AG10803 (cell line): ENCODE measurements at regions not wholly inside any gene's neighbourhood (a gene's known extent, or its start where the extent isn't known, plus 50 kb on each side); places are given as distances from the start of the nearest gene placed in this dataset.

ENCODE experiments used
- DNase-seq: peaks from one replicate; pipeline ENCODE4 v3.0.0; 2010; ENCODE audit warnings: low read depth
- H3K4me3 ChIP-seq: 2 replicates; pipeline ENCODE4 v1.5.1; 2011; ENCODE audit warnings: mild to moderate bottlenecking, low read length, control low read depth
- CTCF ChIP-seq: conservative IDR thresholded peaks from 2 replicates; pipeline ENCODE4 v1.5.1; 2011; ENCODE audit warnings: mild to moderate bottlenecking, low read length, control low read depth, inconsistent platforms

DNA sequence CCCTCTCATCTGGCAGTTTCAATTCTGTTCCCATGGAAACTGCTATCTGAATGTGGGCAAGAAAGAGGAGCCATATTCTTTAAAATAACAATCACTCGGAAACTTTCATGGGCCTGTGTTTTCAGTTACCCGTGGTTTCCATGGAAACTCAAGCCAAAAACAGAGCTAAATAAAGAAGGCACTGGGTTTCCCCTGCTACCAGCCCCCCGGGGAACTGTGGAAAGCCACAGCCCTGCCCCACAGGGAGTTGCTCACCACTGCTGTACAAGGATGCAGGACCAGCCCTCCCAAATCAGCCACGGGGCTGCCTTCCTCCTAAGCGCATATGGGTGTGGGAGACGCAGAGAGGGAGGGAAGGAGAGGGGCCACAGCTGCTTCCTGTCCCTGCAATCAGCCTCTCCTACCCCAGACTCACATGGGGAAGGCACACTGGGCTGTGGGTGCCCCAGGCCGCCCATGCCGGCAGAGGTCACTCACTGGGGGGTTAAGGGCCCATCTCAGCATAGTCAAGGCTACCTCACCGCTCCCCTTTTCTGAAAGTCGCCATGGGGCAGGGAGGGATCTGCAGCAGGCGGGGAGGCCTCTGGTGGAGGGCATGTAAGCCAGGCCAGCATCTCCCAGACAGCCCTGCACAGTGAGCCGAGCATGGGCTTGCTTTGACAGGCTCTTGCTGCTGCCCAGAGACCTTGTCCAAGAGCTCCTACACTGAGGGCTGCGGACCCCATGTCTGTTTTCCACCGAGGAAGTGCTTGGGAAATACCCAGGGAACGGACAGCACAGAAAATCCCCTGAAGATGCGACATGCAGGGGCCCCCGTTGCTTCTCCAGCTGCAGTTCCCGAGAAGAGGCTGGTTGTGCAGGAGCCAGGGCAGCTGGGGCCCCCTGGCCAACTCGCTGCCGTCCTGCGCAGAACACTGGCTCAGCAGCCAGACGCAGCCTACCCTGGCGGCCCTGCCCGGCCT, 157.3 kb upstream of the PPP2R2D start:
- no peak for DNase-seq
- no peak overlapping the region for H3K4me3 ChIP-seq
- no peak for TF ChIP-seq CTCF

- DNase-seq, result no peak
- no peak overlapping the region for H3K4me3 ChIP-seq
- no peak for TF ChIP-seq CTCF
These were observed 156.5 kb upstream of the PPP2R2D start for GRCh38 chr10:131744346-131744745.

GRCh38 chr10:131745591-131745990, 155.2 kb upstream of the PPP2R2D start:
- DNase-seq, result no peak
- H3K4me3 ChIP-seq, result no peak overlapping the region
- TF ChIP-seq CTCF, result no peak

DNA sequence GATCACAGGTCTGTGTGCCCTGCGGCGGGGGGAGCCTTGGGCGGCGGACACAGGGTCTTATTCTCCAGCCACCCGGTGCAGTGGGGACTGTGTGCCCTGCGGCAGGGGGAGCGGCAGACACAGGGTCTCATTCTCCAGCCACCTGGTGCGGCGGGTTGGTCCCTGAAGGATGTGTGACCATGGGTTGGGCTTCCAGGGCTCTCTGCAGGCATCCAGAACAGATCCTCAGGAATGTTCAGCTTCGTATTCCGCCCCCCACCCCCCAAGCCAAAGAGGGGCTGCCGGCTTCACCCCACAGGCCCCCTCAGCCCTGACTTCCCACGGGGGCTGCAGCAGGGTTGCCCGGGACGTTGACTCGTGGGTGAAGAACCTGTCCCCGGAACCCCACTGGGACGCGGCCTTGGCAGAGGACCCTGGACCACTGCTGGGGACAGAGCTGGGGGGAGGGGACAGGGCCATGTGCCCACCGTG, 154.5 kb upstream of the PPP2R2D start:
- H3K4me3 ChIP-seq, result no peak overlapping the region
- TF ChIP-seq CTCF, result no peak
- DNase-seq, result no peak

GRCh38 chr10:131746785-131747184, 154.0 kb upstream of the PPP2R2D start:
- no peak for DNase-seq
- no peak overlapping the region for H3K4me3 ChIP-seq
- TF ChIP-seq CTCF, result no peak

- DNase-seq, result no peak
- H3K4me3 ChIP-seq, result no peak overlapping the region
- TF ChIP-seq CTCF, result no peak
These were observed 153.6 kb upstream of the PPP2R2D start for GRCh38 chr10:131747251-131747650.

GRCh38 chr10:131747791-131748190, 153.0 kb upstream of the PPP2R2D start:
- TF ChIP-seq CTCF, result no peak
- no peak for DNase-seq
- H3K4me3 ChIP-seq, result no peak overlapping the region
